ENCODE measurements at regions not wholly inside any gene's neighbourhood (a gene's known extent, or its start where the extent isn't known, plus 50 kb on each side); places are given as distances from the start of the nearest gene placed in this dataset.
"Not testable (repeated sequence)": the region's sequence is repeated elsewhere in the genome, so short reads cannot be mapped to it uniquely, and the experiment has no call there.

DNA sequence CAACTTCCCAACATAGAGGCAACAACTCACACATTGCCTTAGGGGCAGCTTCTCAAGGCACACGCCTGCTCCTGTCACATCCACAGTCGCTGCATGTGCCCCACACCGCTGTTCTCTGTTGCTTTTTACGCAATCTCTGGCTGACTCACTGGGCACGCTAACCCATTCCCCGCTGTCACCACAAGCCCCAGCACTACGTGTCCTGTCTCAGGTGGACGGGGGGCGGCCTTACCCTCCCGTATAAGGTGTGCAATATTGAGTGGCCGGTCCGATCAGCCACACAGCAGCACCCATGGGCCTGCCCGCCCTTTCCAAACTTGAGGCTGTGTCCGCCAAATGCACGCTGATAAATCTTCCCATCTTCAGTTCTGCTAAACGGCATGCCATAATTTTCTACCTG lies 75.5 kb upstream of the TNK2 start:
- TF ChIP-seq, protein P1, sequence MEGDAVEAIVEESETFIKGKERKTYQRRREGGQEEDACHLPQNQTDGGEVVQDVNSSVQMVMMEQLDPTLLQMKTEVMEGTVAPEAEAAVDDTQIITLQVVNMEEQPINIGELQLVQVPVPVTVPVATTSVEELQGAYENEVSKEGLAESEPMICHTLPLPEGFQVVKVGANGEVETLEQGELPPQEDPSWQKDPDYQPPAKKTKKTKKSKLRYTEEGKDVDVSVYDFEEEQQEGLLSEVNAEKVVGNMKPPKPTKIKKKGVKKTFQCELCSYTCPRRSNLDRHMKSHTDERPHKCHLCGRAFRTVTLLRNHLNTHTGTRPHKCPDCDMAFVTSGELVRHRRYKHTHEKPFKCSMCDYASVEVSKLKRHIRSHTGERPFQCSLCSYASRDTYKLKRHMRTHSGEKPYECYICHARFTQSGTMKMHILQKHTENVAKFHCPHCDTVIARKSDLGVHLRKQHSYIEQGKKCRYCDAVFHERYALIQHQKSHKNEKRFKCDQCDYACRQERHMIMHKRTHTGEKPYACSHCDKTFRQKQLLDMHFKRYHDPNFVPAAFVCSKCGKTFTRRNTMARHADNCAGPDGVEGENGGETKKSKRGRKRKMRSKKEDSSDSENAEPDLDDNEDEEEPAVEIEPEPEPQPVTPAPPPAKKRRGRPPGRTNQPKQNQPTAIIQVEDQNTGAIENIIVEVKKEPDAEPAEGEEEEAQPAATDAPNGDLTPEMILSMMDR (IDR thresholded peaks at IDR 0.05) = not testable (repeated sequence)
- not testable (repeated sequence) for TF ChIP-seq POLR2A (IDR thresholded peaks at IDR 0.05)
